ENCODE measurements at regions not wholly inside any gene's neighbourhood (a gene's known extent, or its start where the extent isn't known, plus 50 kb on each side); places are given as distances from the start of the nearest gene placed in this dataset.

DNA sequence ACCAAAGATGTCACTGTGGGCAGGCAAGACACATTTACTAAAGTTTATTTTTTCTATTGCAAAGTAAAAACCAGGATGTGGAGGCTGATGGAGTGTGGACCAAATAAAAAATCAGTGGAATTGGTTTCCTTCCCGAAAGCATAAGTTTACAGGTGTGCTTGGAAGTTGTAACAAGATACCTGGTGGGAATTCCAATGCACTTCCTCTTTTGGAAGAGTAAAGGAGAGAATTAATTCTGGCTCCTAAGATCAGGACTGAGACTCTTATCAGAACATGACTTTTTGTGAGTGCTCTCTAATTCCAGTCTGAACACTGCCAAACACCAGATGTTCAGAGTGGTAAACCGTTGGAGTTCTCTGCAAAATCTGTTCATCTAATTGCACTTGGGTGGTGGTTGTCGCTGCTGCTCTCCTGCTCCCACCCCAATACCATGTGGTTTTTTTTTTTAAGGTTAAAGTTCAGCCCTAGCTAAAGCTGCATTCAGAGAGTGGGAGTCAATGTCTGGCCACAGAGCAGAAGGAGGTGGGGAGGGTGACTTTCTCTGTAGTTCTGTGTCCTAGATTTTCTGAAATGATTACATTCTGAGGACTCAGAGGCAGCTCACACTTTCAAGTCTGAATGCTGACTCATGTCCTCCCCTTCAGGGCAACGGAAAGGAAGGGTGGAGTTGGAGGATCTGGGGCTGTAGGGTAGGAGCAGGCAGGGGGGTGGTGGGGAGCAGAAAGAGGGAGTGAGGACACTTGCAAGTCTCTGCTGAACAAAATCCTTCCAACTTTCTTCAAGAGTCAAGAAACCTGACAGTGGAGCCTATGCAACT lies 275.8 kb upstream of the PRDM1 start:
- no peak for FAIRE-seq

DNA sequence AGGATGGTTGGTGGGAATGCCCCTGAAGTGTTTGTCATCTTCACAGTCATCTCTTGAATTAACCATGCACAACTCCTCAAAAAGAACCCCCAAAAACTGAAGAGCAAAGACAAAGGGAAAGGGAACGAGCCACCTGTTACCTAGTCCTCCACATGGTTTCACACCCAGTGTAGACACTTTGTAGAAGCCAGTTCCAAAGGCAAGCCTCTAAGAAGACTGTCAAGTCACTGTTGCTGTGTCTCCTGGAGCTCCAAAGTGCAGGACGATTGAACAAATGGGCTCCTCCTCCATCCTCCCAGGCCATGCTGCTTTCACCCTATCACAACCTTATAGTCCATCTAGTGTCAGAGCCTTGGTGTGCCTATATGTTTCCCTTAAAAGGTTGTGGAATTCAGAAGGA lies 277.6 kb upstream of the PRDM1 start:
- FAIRE-seq = no peak

DNA sequence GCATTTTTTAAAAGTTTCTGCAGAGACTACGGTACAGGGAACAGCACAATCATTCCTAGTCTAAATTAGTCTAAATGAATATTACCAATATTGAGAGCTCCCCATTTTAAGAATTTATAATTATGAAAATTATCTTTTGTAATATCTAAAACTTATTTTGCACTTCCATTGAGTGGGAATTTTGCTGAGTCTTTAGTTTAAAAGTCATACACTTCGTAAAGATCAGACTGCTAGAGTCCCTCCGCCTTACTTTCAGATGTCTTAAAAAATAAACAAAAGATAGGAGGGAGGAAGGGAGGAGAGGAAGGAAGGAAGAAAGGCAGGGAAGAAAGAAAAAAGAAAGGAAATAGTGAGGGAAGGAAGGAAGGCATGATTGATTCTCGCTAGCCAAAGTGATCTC lies 278.2 kb upstream of the PRDM1 start:
- no peak for FAIRE-seq

DNA sequence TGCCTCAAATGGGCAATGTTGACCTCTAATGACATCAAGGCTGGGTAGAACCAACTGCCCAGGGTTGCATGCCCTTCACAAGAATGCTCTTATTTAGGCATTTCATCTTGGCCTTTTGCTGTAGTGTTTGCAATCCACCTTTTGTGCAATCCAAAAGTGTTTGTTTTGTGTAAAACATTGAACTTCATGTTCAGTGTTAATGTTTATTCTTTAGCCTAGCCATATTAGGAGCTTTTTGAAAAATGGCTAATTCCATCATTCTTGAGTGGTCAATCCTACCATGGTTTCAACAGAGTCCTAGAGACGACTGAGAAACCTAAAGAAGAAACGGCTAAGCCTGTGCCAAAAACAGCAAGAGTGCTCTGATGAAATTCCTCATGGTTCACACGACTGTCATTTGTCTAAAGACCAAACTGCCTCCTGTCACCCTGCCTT lies 279.6 kb upstream of the PRDM1 start:
- no peak for FAIRE-seq

DNA sequence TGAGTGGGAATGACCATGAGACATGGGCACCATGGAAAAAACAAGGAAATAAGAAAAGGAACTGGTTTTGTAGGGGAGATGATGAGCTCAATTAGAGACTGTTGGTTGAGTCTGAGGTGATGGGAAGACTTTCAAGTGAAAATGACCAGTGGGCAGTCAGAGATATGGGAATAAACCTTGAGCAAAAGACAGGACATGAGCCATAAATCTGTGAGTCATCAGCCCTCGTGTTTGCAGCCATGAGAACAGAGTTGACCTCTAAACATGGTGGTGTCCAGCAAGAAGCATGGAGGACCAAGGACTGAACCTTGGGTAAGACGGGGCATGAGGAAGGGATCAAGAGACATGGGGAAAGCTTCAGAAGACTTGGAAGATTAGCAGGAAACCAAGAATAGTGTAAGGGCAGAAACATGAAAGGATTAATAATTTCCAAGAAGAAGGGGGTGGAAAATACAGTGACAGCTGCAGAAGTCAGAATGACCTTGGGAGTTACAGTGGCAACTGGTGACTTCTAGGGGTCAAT lies 280.6 kb upstream of the PRDM1 start:
- no peak for FAIRE-seq

DNA sequence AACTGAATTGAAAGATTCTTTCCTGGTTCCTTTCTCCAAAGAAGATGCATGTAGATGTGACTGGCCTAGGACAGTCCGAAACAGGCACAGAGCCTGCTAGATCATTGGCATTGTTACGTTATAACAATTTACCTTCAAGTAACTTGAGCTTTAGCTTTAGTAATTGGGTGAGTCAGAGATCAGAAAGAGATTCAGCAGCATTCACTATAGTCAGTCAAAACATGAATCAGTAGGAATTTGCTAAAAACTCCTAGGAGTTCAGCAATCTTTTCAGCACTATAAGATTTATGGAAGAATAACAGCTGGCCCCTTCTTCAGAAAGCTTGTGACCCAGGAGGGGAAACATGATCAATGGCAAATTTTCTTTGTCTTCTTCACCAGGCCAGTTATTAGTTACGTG lies 281.7 kb upstream of the PRDM1 start:
- no peak for FAIRE-seq

DNA sequence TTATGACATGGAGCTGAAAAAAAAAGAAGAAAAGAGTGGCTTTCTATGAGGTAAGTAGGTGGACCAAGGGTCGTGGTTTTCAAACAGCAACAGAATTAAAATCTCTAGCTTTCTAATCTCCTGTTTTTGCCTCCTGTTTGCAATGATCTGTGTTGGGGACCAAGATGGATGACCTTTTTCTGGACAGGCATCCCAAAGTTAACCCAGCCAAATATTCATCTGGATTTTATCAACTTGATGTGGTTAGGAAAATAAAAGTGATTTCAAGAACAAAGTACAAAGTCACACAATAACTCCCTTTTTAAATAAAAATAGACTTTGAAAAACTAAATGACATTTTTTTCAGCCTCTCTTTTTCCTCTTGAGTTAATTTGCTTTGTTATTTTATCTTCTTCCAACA lies 282.1 kb upstream of the PRDM1 start:
- FAIRE-seq = no peak

DNA sequence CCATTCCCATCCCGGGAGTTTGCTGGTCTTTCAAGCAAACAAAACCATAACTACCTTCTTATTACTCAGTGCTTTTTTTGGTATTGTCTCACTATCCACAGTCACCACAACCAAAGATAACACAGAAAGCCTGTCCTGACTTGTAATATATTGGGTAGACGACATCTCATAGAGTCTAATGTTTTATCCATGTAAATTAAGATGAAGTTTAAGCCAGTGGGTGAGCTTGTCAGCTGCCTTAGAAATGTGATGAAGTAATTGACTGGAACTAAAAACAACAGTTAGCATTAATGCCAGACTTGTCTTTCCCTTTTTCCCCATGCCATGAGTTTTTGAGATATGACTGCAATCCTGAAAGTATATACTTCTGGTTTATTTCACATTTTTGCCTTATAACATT lies 282.7 kb upstream of the PRDM1 start:
- no peak for FAIRE-seq

DNA sequence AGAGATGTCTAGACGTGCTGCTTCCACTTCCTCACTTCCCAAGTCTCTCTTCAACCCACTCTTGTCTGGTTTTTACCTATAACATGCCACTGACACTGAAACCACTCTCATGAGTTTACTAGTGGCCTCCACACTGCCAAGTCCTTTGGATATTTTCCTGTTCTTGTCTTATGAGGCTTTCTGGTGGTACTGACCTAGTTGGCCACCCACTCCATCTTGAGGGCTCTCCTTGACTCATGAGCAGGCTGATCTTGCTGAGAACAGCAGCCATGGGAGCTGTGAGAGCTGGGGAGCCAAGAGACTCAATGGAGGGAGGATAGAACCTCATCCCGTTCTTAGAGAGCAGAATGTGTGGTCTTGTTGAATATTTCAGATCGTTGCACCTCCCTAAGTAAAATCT lies 283.4 kb upstream of the PRDM1 start:
- FAIRE-seq = no peak

DNA sequence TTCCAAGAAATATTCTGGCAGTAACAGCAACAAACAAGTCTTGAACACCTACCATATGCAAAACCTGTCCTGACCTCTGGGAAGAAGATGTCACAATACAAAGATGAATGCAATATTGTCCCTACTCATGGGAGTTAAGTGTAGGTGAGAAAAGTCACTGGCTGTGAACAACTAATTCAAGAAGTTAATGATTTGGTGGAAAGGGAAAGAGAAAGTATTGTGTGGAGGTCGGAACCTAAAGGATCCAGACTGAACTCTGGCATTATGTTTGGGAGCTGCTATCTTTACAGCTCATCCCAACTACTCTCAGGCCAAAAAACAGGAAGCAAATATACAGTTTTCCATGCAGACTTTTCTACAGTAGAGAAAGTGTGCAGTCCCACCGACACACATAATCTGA lies 285.3 kb upstream of the PRDM1 start:
- no peak for FAIRE-seq

DNA sequence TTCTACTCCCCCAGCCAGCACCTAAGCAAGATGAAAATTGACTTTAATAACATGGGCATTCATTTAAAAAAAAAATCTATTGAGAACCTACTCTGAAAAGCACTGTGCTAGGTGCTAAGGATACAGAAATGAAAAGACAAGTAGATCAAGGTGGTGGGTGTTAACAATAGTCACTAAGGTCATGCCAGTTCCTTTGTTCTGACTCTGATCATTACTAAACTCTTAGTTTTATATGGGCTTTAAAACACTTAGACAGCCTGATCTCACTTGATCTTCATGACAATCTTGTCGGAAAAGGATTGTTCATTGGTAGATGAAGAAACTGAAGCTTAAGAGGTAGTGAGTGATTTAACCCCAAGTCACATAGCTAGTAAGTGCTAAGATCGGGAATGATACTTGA lies 285.7 kb upstream of the PRDM1 start:
- FAIRE-seq = no peak

DNA sequence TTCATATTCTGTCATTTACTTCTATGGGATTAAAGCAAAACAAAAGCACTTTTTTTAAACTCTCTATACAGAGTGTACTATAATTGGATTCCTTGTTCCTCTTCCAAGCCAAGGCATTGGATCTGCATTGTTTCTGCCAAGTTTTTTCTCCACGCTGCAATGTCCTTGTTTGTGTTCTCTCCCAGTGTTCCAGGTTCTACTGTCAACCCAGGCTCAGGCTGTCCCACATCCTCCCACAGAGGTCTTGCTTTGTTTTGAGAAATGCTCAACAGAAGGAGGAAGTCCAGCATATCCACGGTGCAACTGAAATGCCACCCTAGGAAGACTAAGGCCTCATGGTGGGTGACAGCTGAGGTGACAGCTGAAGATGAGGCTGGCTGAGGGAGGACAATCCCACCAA lies 287.1 kb upstream of the PRDM1 start:
- FAIRE-seq = no peak

DNA sequence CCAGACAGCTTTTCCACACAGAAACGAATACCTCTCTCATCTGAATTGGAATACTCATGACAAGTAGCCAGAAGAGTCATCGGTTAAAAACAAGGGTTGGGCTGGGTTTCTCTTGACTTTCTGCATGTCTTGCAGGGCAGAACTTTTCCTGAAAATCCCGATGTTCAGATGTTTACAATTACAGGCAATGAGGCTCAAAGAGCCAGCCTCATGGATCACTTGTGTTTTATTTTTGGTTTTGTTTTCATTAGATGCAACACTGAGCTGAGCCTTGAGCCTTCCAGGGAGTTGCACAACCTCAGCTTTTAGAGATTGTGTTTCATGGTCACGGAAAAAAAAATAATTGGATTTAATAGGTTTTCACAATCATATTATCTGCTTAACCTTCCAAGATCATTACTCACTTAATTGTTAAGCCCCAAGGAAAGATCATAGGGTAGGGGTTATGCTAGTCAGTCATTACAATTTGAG lies 288.1 kb upstream of the PRDM1 start:
- FAIRE-seq = no peak

DNA sequence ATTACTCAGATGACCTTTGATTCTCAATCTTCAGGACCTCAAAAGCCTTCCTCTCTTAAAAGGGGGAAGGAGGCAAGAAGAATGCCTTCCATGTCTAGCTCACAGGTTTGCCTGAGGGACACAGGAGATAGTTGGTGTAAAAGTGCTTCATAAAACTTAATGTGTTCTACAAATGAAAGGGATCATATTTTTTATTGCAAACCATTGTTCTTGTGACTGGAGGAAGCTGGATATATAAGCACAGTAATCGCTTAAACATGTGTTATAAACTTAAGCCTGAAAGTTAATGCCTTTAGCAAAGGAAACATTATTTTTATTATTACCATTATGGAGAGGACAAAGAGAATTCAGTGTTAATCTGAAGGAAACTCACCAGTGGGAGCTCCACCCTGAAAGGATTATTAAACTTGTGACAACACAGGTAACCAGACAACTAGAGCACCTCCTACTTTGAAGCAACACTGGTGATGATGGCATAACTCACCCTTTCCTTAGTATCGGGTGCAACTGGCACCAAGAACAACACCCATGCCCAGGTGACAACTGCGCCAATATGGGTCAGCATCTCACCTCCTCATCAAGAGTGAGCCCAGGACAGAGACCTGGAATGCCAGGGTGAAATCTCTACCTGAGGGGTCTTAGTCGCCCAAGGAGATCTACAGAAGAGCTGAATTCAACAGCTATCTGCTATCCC lies 288.7 kb upstream of the PRDM1 start:
- FAIRE-seq = no peak

DNA sequence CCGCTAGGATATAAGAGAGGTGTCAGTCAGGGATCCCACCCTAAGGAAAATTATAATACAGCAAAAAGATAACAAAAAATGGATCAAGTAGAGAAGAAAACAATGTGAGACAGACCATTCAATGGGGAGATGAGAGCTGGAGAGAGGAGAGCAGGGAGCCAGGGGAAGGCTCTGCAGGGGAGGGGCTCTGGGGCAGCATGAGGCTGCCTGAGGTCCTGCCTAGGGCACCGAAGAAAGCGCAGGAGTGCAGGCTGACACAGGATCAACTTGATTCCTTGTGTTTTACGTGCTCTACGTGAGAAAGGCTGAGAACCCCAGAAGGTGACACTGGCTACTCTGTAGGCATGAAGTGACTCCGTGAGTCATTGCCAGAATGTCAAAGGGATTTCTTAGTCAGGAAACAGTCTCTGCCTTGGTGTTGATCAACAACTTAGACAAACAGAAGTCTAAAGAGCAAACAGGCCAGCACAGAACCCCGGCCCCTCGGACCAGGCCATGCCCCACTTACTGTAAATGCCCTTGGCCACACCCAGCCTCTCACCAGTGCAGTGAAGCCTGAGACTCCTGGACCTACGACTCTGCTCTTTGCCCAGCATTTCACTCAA lies 290.1 kb upstream of the PRDM1 start:
- FAIRE-seq = no peak

DNA sequence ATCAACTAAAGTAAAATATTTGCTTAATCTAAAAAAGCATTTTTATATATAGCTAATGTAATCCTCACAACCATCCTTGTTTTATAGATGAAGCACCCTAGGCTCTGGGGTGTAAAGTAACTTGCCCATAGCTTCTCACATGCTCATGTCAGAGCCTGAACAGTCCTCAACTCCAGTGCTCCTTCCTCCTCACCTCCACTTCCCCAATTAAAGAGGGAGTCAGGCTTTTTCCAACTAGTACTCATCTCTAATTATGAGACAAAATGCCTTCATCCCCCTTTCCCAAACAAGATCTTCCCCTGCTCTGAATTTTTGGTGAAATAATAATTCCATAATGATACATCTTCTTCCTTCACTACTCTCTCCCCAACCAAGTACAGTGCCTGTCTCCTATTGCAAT lies 290.8 kb upstream of the PRDM1 start:
- FAIRE-seq = no peak

DNA sequence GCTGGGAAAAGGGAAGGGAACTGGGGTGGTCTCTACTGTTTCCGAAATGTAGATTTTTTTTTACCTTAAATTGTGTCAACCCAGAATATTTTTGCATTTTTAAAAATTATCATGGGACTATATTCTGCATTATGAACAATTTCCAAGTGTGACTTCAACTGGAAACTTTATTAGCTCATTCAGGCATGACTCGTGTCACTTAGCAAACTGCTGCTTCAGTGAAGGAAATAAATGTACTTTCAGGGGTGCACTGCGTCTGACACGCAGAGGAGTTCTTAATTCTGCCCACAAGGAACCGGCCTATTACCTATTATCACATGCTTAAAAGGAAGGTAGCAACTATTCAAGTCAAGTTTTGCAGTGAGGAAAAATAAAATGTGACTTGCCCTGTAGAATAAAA lies 291.3 kb upstream of the PRDM1 start:
- no peak for FAIRE-seq

DNA sequence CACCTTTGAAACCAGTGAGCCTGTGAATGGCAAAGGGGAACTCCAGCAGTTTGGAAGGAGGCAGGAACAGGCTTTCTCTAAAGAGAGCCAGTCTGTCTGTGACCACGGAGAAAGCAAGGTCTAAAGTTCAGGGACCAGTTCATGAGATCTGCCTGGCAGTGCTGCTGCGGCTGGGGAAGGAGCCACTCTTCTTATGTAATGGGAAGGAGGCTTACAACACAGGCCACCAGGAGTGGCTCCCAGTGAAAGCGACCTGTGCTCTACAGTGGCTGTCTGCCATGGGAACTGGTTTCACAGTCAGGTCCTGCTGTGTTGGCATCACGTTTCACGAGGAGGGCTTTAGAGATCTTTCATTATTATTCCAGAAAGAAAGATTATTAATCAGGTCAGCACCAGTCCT lies 291.9 kb upstream of the PRDM1 start:
- FAIRE-seq = no peak

DNA sequence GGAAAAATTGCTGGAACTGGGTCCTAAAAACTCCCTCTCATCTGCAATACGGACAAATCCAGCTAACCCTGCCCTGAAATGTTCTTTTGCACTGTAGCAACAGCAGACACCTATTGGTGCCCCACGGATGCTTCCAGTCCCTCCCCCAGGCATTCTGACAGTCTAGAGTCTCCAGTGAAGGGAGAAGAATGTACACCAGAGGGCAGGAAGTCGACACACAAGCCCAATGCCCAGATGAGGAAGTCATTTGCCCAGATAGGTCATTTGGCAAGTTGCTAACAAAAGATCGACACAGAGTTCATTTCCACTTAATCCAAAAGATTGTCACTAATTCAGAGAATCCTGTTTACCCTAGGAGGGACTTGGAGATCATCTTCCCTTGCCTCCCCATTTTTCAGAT lies 293.0 kb upstream of the PRDM1 start:
- no peak for FAIRE-seq

DNA sequence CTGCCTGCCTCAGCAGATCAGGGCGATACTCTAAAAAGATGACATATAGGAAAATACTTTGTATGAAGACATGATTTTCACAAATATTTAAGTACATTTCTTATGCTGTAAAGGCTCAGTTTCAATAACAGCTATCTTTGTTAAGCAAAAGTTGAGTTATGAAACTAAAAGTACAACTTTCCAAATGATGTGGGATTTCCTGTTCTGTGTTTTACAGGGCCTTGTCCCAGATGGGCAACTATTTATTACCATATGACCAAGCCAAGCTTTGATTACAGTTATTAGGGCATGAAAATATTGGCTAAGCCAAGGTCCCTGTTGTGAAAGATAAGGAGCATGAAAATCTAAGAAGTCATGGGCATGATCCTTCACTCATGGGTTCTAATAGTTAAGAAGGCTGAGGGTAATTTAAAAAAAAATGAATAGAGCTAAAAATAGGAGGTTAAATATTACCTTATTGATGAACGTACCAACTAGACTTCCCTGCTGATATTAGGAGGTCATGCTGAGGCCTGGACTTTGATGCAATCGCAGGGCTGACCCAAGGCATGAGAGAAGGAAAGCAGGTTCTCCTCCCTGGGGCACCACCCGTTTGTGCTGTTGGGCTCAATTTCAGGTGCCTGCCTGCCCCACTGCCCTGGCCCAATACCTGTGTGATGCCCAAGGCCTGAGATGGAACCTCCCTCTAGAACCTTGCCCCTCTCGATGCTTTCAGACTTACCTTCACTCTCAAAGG lies 294.4 kb upstream of the PRDM1 start:
- FAIRE-seq = no peak

DNA sequence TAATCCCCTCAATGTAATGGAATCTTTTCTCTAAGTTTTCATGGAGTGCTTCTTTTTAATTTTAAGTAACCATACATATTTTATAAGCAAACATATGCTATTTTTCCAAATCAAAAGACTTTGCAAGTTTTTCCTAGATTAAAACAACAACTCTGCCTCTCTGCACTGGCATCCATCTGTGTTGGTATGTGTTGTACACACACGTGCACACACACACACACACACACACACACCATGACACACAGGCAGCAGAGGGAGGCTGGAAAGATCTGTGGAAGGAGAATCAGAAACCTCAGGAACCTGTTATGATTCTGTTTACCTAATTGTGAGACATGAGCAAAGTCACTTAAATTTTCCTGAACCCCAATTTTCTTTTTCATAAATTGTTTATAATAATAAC lies 295.0 kb upstream of the PRDM1 start:
- FAIRE-seq = no peak

DNA sequence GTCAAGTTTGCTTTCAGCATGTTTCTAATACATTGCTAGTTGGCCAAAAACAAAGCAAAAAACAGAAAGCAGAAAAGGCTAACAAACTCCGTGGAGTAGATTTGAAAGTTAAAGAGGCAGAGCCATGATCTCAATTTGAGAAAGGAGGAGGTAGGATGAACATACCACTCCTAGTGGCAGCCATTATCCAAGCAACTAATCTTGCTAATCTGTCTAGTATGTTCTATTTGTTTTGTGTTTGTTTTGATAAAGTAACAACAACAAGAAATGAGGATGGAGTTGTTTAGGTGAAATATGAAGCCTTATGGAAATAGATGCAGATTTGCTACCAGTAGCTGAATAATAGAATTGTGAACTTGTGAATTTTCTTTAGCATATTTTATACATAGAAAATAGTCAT lies 295.5 kb upstream of the PRDM1 start:
- FAIRE-seq = no peak

DNA sequence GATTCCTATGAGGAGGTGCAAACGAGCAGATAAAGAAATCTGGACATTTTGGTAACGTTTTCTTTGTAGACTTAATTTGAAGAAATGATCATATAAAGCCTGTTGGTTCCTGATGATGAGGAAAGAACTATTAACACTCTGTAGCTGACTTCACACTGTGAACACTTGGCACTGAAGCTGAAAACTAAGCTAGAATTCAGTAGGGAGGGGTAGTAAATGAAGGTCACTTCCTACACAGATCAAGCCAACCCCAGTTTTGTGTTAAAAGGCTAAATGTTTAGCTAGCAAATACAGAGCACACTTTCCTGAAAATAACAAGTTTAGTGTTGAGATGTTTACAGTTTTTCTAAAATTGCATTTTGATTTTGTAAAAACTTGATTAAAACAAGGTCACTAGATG lies 296.2 kb upstream of the PRDM1 start:
- no peak for FAIRE-seq

Measured in colon (tissue), 2 donors.